Ovary (tissue), 7 donors: ENCODE measurements at regions not wholly inside any gene's neighbourhood (a gene's known extent, or its start where the extent isn't known, plus 50 kb on each side); places are given as distances from the start of the nearest gene placed in this dataset.

Source experiments
- DNase-seq, 5 donors: peaks; one replicate each; pipeline ENCODE4 v3.0.0-alpha.2; 2019 to 2020
- H3K27ac ChIP-seq, 2 donors: fragments of 200-600 bp; one replicate each; pipeline versions ENCODE4 v1.5.1 to v1.8.0; 2019 to 2022
- H3K27me3 ChIP-seq: fragments of 200-600 bp; one replicate; pipeline ENCODE4 v1.8.0; 2022
- H3K36me3 ChIP-seq: fragments of 200-600 bp; sonication (generic); one replicate; pipeline ENCODE4 v1.5.1; 2019
- H3K4me1 ChIP-seq: one replicate; pipeline ENCODE4 v1.8.1; 2013; ENCODE audit warnings: mild to moderate bottlenecking, moderate library complexity; ENCODE audit not compliant: insufficient read depth
- H3K4me3 ChIP-seq: fragments of 200-600 bp; sonication (generic); one replicate; pipeline ENCODE4 v1.5.1; 2017
- H3K9me3 ChIP-seq, 2 donors: fragments of 200-600 bp in 1 of 2; sonication (generic) in 1 of 2; one replicate each; pipeline versions ENCODE4 v1.5.1 to v1.8.1; 2013 to 2019; ENCODE audit warnings: mild to moderate bottlenecking in 1 of 2, moderate library complexity in 1 of 2
- EP300 ChIP-seq: sonication (generic); formaldehyde crosslinking; IDR thresholded peaks from one replicate; pipeline ENCODE4 v1.6.1; 2017; ENCODE audit warnings: antibody characterized with exemption
- POLR2A ChIP-seq: fragments of 450-650 bp; IDR thresholded peaks from one replicate; pipeline ENCODE4 v1.6.1; 2017; ENCODE audit warnings: antibody characterized with exemption, mild to moderate bottlenecking, moderate library complexity
- WGBS, 3 donors: extraction: QIAGEN DNeasy Blood & Tissue Kit in 1 of 3; methylation state at CpG; one replicate each; pipeline versions ENCODE4 v1.1.5 to v1.1.7; 2013 to 2017; 5-methylcytosine and 5-hydroxymethylcytosine counted together
- intact Hi-C, 4 donors: fragments of 100-400 bp; cut with DNase I; formaldehyde crosslinking; loops; one replicate each; pipeline versions ENCODE4 v1.11.0 to v1.15.1; 2022 to 2023
- TF ChIP-seq, protein P1 (sequence below), 3 donors: fragments of 450-650 bp in 2 of 3; fragments of 200-600 bp in 1 of 3; IDR thresholded peaks; one replicate each; pipeline versions ENCODE4 v1.5.1 to v1.8.0; 2016 to 2022; ENCODE audit warnings: antibody characterized with exemption in 3 of 3, mild to moderate bottlenecking in 1 of 3
- donor health status: DM: no; HTN: no; CAD: no; lungs with moderate emphysema.
- donor health status: DM: no; HTN: no; CAD: no.
- donor health status: Bipolar disorder and iron deficiency.
- donor health status: DM: no; HTN: no; CAD: no.
- donor health status: DM: yes; HTN: yes; CAD: no.

DNA sequence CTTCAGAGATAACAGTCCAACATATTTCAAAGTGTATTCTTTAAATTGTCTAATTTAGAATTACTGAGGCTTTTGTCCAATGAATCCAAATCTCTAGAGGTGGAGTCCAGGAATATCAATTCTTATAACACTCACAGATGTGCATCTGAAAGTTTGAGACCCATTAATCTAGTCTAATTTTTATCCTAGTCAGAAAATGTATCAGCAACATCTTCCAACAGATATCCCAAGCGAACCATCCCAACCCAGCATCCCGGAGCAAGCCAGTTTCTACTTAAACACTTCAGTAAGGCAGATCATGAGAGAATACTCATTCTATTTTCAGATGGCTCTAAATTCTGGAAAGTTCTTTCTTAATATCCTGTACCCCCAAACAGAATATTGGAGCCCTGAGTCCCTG, 113.5 kb downstream of the BBS10 start:
- Histone ChIP-seq H3K4me3 (no peak overlapping the region), H3K9me3 (no peaks in the 10 kb centered on the region), H3K4me1 (no peaks in the 10 kb centered on the region), H3K36me3 (no peaks in the 10 kb centered on the region), H3K27me3 (no peaks in the 10 kb centered on the region), H3K27ac (no peak overlapping the region)
- WGBS, 3 donors, result 94 to 99% (median 96%) methylated on average over 2 of the region's 2 CpGs
- TF ChIP-seq, protein P1, sequence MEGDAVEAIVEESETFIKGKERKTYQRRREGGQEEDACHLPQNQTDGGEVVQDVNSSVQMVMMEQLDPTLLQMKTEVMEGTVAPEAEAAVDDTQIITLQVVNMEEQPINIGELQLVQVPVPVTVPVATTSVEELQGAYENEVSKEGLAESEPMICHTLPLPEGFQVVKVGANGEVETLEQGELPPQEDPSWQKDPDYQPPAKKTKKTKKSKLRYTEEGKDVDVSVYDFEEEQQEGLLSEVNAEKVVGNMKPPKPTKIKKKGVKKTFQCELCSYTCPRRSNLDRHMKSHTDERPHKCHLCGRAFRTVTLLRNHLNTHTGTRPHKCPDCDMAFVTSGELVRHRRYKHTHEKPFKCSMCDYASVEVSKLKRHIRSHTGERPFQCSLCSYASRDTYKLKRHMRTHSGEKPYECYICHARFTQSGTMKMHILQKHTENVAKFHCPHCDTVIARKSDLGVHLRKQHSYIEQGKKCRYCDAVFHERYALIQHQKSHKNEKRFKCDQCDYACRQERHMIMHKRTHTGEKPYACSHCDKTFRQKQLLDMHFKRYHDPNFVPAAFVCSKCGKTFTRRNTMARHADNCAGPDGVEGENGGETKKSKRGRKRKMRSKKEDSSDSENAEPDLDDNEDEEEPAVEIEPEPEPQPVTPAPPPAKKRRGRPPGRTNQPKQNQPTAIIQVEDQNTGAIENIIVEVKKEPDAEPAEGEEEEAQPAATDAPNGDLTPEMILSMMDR (IDR thresholded peaks at IDR 0.05), result no peak
- TF ChIP-seq POLR2A, result no peak
- no peak for TF ChIP-seq EP300
- intact Hi-C loops, result no loop called here
- DNase-seq, result no peak

DNA sequence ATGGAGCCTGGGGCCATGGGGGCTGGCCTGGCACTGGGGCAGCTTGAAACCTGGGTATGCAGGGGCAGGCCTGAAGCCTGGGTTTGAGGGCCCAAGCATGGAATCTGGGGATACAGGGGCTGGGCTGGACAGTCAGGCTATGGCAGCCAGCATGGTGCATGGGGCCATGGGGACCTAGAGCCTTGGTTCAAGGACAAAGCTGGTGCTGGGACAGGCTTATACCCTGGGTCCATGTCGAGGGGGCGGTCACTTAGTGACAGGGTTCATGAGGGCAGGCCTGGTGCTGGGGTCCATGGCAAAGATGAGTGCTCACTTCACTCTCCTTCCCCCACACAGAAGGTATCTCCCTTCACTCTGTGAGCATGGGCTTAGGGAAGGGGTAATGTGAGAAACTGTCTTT, 116.2 kb downstream of the BBS10 start:
- no peak for DNase-seq
- no peaks in the 10 kb centered on the region for H3K36me3 ChIP-seq
- H3K27ac ChIP-seq, result no peak overlapping the region
- TF ChIP-seq POLR2A (no peak), EP300 (no peak)
- TF ChIP-seq, protein P1 (IDR thresholded peaks at IDR 0.05), result no peak
- H3K27me3 ChIP-seq, result no peaks in the 10 kb centered on the region
- intact Hi-C loops, result no loop called here
- H3K4me3 ChIP-seq, result no peak overlapping the region
- no peaks in the 10 kb centered on the region for H3K4me1 ChIP-seq
- 95 to 96% (median 95%) methylated on average over 2 of the region's 2 CpGs for WGBS, 3 donors
- no peaks in the 10 kb centered on the region for H3K9me3 ChIP-seq

DNA sequence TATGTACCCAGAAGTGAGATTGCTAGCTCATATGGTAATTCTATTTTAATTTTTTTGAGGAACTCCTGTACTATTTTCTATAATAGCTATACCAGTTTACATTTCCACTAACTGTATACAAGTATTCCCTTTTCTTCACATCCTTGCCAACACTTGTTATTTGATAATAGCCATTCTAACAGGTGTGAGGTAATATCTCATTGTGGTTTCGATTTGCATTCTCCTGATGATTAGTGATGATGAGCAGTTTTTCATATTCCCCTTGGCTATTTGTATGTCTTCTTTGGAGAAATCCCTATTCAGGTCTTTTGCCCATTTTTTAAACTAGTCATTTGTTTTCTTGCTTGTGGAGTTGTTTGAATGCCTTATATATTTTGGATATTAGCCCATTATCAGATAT, 121.3 kb downstream of the BBS10 start:
- 68 to 74% (median 70%) methylated on average over 1 of the region's 1 CpG for WGBS, 3 donors

DNA sequence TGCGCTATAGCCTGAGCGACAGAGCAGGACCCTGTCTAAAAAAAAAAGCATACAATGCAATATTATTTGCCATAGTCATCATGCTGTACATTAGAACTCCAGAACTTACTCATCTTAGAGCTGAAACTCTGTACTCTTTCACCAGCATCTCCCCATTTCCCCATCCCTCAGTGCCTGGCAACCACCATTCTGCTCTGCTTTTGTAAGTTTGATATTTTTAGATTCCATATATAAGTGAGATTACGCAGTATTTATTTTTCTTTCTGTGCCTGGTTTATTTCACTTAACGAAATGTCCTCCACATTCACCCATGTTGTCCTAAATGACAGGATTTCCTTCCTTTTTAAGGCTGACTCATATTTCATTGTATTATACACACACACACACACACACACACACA, 121.8 kb downstream of the BBS10 start:
- TF ChIP-seq POLR2A (no peak), EP300 (no peak)
- TF ChIP-seq, protein P1 (IDR thresholded peaks at IDR 0.05), result no peak
- 78 to 81% (median 79%) methylated on average over 4 of the region's 4 CpGs for WGBS, 3 donors
- H3K4me3 ChIP-seq, result no peak overlapping the region
- DNase-seq, result no peak
- H3K27ac ChIP-seq, result no peak overlapping the region
- no peaks in the 10 kb centered on the region for H3K9me3 ChIP-seq
- no peaks in the 10 kb centered on the region for H3K36me3 ChIP-seq
- intact Hi-C loops, result no loop called here
- no peaks in the 10 kb centered on the region for H3K27me3 ChIP-seq
- no peaks in the 10 kb centered on the region for H3K4me1 ChIP-seq

More for the DNA sequence above, 121.3 kb downstream of the BBS10 start:
- no peak overlapping the region for H3K27ac ChIP-seq
- H3K27me3 ChIP-seq, result no peaks in the 10 kb centered on the region
- intact Hi-C loops, result no loop called here
- no peaks in the 10 kb centered on the region for H3K4me1 ChIP-seq
- no peaks in the 10 kb centered on the region for H3K36me3 ChIP-seq
- H3K9me3 ChIP-seq, result no peaks in the 10 kb centered on the region
- no peak overlapping the region for H3K4me3 ChIP-seq
- no peak for TF ChIP-seq EP300
- TF ChIP-seq, protein P1 (IDR thresholded peaks at IDR 0.05), result no peak
- TF ChIP-seq POLR2A, result no peak
- DNase-seq, result no peak

DNA sequence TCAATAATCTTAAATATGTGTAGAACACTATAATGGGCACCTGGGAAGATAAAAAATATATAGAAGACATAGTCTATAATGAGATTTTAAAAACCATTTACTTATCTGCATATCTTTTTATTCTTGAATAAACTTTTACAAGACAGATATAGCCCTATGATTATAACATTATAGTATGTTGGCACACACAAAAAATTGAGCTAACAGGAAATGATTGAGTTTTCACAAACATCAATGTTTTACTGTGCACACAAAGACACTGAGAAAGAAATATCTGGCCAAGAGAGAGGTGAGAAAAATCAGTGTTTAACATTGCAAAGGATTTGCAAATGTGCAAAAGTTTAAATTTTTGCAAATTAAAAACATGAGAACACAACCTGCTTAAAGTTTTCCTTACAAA, 124.3 kb downstream of the BBS10 start:
- DNase-seq, result no peak
- TF ChIP-seq POLR2A, result no peak
- TF ChIP-seq, protein P1 (IDR thresholded peaks at IDR 0.05), result no peak
- TF ChIP-seq EP300, result no peak
- intact Hi-C loops, result no loop called here

More for the DNA sequence above, 124.3 kb downstream of the BBS10 start:
- no peaks in the 10 kb centered on the region for H3K4me1 ChIP-seq
- no peaks in the 10 kb centered on the region for H3K9me3 ChIP-seq
- H3K4me3 ChIP-seq, result no peak overlapping the region
- H3K36me3 ChIP-seq, result no peaks in the 10 kb centered on the region
- H3K27ac ChIP-seq, result no peak overlapping the region
- no peaks in the 10 kb centered on the region for H3K27me3 ChIP-seq
